ENCODE measurements at regions not wholly inside any gene's neighbourhood (a gene's known extent, or its start where the extent isn't known, plus 50 kb on each side); places are given as distances from the start of the nearest gene placed in this dataset.

- no peak for DNase-seq
Measured at GRCh38 chr5:148950471-148950863, 112.4 kb downstream of the SH3TC2 start.

- no peak for DNase-seq
Measured at GRCh38 chr5:148950892-148951291, 112.0 kb downstream of the SH3TC2 start.

- no peak for DNase-seq
Measured at GRCh38 chr5:148951612-148952011, 111.2 kb downstream of the SH3TC2 start.

- DNase-seq, result no peak
Measured at GRCh38 chr5:148952097-148952867, 110.6 kb downstream of the SH3TC2 start.

- no peak for DNase-seq
Measured at GRCh38 chr5:148953711-148954110, 109.2 kb downstream of the SH3TC2 start.
